Coronary artery (tissue), 2 donors: ENCODE measurements at regions not wholly inside any gene's neighbourhood (a gene's known extent, or its start where the extent isn't known, plus 50 kb on each side); places are given as distances from the start of the nearest gene placed in this dataset.

Experiments
- DNase-seq: peaks from one replicate; pipeline ENCODE4 v3.0.0-alpha.2; 2017; ENCODE audit warnings: low spot score
- H3K27ac ChIP-seq, 2 donors: fragments of 200-600 bp; sonication (generic); one replicate each; pipeline ENCODE4 v1.5.1; 2016 to 2019
- H3K4me3 ChIP-seq: fragments of 200-600 bp; sonication (generic); 2 replicates; pipeline ENCODE4 v1.5.1; 2016; ENCODE audit warnings: mild to moderate bottlenecking, moderate library complexity
- CTCF ChIP-seq: fragments of 200-600 bp; sonication (generic); IDR thresholded peaks from one replicate; pipeline ENCODE4 v1.5.1; 2019; ENCODE audit warnings: antibody characterized with exemption

GRCh38 chr2:60047944-60048525 lies 505.4 kb downstream of the BCL11A start:
- no peak for DNase-seq
- no peak for TF ChIP-seq CTCF
- Histone ChIP-seq H3K27ac (no peak overlapping the region), H3K4me3 (no peak overlapping the region)

GRCh38 chr2:60047347-60047746 lies 506.1 kb downstream of the BCL11A start:
- DNase-seq = no peak
- Histone ChIP-seq H3K27ac (no peak overlapping the region), H3K4me3 (no peak overlapping the region)
- TF ChIP-seq CTCF = no peak

- Histone ChIP-seq H3K27ac (no peak overlapping the region), H3K4me3 (no peak overlapping the region)
- DNase-seq = no peak
- TF ChIP-seq CTCF = no peak
These were observed 506.9 kb downstream of the BCL11A start for GRCh38 chr2:60046529-60046928.

- H3K4me3 ChIP-seq = no peak overlapping the region
- no peak overlapping the region for H3K27ac ChIP-seq
- no peak for TF ChIP-seq CTCF
- DNase-seq = no peak
These were observed 508.0 kb downstream of the BCL11A start for GRCh38 chr2:60045456-60045855.

- no peak for TF ChIP-seq CTCF
- no peak overlapping the region for H3K27ac ChIP-seq
- DNase-seq = no peak
- H3K4me3 ChIP-seq = no peak overlapping the region
These were observed 509.0 kb downstream of the BCL11A start for GRCh38 chr2:60044484-60044883.

- H3K4me3 ChIP-seq = no peak overlapping the region
- H3K27ac ChIP-seq = no peak overlapping the region
- TF ChIP-seq CTCF = no peak
- no peak for DNase-seq
These were observed 511.4 kb downstream of the BCL11A start for GRCh38 chr2:60042023-60042422.

GRCh38 chr2:60033325-60033724 lies 520.1 kb downstream of the BCL11A start:
- DNase-seq = no peak
- Histone ChIP-seq H3K4me3 (no peak overlapping the region), H3K27ac (no peak overlapping the region)
- no peak for TF ChIP-seq CTCF
